GM23248 (cell line): ENCODE measurements at regions not wholly inside any gene's neighbourhood (a gene's known extent, or its start where the extent isn't known, plus 50 kb on each side); places are given as distances from the start of the nearest gene placed in this dataset.

Experiments used
- EZH2 ChIP-seq: fragments of 200-600 bp; sonication (generic); IDR thresholded peaks from 2 replicates; pipeline ENCODE4 v1.6.1; 2018; ENCODE audit warnings: antibody characterized with exemption, mild to moderate bottlenecking; ENCODE audit not compliant: insufficient read depth, poor library complexity, severe bottlenecking
- EZH2phosphoT487 ChIP-seq: fragments of 200-600 bp; sonication (generic); IDR thresholded peaks from 2 replicates; pipeline ENCODE4 v1.6.1; 2018; ENCODE audit warnings: antibody characterized with exemption, moderate library complexity, mild to moderate bottlenecking, low read depth; ENCODE audit not compliant: insufficient read depth

- TF ChIP-seq EZH2 (no peak), EZH2phosphoT487 (no peak)
Observed at GRCh38 chr5:82702046-82702445, 375.1 kb downstream of the TMEM167A start.
